GM12878 (cell line): ENCODE measurements at regions not wholly inside any gene's neighbourhood (a gene's known extent, or its start where the extent isn't known, plus 50 kb on each side); places are given as distances from the start of the nearest gene placed in this dataset.

Experiments used
- YY1 ChIP-seq: IDR thresholded peaks from 2 replicates; pipeline ENCODE4 v1.6.1; 2011; ENCODE audit warnings: low read depth, mild to moderate bottlenecking, low read length
- TF ChIP-seq, protein P1 (sequence below): IDR thresholded peaks from 2 replicates; pipeline ENCODE4 v1.6.1; 2012; ENCODE audit warnings: low read depth, low read length, improper control_type of control experiment

DNA sequence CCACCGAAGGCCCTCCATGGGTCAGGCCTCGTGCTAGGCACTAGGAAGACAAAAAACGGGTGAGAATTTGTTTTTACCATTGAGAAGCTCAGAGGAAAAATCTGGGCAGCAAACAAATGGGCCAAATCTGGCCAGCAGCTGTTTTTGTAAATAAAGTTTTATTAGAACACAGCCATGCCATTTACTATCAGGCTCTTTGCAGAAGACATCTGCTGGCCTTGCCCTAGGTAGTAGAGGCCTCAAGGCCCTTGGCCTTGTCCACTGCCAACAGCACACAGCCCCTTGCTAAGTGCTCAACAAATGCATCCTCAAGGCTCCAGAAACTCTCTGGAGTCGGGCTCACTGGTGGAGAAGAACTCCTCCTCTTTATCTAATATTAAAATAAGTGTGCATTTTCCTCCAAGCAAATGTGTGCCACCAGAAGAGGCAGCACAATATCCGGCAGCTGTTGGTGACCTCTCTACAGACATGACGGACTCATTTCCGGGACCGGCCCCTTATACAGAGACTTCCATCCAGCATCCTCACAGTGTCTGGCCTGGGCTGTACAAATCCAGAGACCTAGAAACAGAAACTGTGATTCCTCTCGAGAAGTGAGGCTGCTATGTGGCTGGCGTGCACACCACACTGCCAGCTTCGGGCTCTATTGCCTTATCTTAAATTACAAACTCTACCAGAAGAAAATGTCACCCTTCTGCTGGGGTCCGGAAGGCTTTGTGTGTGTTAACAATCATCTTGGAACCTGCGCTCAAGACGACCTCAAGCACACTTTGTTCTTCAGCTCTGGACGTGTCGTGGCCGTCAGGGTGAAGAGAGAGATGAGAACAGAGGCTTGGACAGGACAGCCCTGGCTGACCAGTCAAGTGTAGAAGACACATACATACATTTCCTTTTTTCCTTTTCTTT, 203.9 kb downstream of the TOMM20 start:
- no peak for TF ChIP-seq YY1
- TF ChIP-seq, protein P1, sequence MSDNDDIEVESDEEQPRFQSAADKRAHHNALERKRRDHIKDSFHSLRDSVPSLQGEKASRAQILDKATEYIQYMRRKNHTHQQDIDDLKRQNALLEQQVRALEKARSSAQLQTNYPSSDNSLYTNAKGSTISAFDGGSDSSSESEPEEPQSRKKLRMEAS, result no peak
